HG03432 (cell line): ENCODE measurements at regions not wholly inside any gene's neighbourhood (a gene's known extent, or its start where the extent isn't known, plus 50 kb on each side); places are given as distances from the start of the nearest gene placed in this dataset.
"Not testable (repeated sequence)": the region's sequence is repeated elsewhere in the genome, so short reads cannot be mapped to it uniquely, and the experiment has no call there.

Source experiments
- ATAC-seq: cut with Tn5 transposase; IDR thresholded peaks from one replicate; pipeline ENCODE4 v1.9.1; 2021; ENCODE audit warnings: mild to moderate bottlenecking, moderate library complexity; ENCODE audit not compliant: unreplicated experiment

DNA sequence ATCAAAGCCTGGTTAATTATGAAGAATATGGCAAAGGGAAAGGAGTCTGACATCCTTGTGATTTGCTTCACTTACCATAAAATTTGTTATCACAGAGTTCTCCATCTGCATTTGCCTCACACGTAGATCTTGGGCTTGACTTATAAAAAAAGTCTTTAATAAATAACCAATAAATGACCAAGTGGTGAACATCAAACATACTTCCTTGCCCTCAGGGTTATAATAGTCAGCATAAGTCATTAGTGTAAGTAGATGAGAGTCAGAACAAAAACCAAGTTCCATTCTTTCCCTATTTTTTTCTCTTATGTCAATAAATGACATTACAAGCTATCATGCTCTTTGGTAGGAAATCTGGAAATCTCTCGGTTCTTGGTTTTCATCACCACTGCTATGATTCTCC is 635.4 kb upstream of the ATXN7L3B start:
- no peak for ATAC-seq

DNA sequence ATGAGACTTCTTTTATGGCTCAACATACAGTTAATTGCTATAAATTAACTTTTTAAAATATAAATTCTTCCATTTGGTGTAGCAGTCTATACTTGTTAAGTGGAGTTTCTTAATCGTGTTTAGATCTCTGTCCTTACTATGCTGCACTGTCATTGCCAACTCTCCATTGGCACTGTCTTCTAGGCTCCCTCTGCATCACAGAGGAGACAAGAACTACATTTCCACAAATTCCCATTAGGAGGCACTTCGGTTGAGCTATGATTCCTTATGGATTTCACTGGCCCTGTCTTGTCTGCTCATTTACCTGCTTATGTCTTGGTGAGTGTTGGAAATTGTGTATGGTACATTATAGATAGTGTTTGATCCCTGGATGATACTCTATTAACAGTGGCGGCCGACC is 630.9 kb upstream of the ATXN7L3B start:
- ATAC-seq = no peak

DNA sequence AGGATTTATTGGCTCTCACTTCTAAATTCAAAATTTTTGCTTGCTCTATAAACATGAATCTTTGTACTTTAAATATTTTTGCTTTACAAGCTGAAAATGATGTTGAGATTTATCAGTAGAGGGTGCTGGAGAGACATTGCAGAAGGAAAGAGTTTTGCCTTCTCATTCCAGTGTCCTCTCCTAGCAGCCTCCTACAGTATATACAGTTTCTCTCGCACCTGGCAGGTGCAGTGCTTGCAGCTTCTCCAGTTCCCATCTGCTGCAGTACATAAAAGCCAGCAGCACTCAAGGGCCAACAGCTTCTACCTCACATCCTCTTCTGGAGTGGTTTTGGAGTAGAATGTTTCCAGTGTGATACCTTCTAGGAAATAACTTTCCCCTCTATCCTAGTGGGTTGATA is 601.8 kb upstream of the ATXN7L3B start:
- ATAC-seq = no peak

DNA sequence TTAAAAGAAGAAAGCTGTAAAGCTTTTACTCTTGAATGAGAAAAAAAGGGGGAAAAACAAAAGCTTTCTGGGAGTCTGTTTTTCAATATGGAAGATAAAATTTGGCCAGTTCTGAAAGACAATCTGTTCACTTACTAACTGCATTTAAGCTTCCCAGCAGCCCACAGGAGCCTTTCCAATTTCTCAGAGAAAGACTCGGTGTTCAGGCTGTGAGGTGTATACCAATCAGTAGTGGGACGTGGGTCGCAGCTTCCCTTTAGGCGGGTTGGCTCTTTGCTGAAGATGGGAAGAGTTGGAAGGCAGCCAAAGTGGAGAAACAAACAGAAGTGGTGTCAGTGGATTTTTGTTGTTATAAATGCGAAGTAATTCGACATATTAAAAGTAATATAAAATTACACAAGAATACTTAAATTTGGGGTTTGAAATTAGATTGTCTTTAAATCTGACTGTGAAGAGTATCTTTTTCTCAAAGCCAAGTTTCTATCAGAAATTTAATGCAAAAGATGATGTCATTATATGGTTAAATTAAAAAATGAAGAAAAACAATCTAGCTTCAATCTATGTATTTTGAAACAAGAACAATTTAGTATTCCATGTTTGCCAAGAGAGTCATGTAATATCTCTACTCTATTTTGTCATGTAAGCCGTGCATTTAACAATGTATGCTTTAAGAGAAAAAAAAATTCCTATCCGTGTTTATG is 590.2 kb upstream of the ATXN7L3B start:
- ATAC-seq = no peak

DNA sequence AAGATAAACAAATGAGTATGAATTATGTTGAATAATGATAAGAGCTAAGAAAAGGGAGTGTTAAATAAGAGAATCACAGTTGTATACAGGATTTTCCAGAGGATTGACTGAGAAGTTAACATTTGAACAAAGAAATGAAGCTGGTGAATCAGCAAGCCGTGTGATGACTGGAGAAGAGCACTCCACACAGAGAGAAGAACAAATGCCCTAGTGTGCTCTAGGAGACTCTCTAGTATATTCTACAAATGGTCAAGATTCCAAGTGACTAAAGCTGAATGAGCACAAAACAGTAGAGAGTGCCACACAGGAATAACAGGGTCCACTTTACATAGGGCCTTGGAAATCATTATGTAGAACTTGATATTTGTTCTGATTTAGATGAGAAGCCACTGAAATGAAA is 587.1 kb upstream of the ATXN7L3B start:
- no peak for ATAC-seq

DNA sequence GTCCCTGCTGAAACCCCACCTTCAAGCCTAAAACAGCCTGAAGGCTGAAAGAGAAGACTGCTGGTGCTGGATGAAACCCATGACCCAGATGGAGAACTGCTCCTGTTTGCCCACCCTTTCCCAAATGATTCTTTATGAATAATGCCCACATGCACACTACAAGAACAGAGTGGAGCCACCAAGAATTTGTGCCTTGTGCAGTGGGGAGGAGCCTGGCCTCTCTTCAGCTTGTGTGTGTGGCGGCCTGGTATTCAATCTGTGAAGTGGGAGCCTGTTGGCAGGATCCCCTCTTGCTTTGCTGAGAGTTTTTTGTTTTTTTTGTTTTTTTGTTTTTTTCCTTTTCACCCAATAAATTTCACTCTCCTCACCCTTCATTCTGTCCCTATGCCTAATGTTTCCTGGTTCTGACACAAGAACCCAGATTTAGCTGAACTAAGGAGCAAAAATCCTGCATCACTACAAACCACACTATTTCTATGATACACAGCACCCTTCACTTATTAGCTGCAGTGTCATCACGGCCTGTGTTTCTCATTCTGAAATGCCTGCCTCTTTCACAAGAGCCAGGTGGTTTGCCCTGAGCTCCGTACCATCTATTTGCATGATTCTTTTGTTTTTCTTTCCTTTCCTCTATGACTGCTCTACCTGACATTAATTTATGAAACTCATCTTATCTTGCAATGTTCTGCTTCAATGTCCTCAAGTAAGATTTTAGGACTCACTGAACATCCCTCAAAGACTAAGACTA is 585.5 kb upstream of the ATXN7L3B start:
- ATAC-seq = peak; percentile 74

DNA sequence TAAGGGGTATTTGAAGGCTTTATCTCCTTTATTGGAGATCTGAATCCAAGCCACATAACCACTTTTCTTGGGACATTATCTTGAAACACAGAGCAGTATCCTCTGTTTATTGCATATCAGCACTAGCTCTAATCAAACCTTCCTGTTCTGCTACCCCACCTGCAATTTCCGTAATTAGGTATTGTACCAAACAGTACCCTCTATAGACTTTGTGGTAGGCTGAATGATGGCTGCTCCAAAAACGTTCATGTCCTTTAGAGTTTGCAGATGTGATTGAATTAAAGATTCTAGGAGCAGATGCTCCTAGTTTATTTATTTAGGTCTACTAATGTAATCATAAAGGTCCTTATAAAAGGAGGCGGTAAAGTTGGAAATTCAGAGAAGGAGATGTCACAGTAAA is 573.0 kb upstream of the ATXN7L3B start:
- no peak for ATAC-seq

DNA sequence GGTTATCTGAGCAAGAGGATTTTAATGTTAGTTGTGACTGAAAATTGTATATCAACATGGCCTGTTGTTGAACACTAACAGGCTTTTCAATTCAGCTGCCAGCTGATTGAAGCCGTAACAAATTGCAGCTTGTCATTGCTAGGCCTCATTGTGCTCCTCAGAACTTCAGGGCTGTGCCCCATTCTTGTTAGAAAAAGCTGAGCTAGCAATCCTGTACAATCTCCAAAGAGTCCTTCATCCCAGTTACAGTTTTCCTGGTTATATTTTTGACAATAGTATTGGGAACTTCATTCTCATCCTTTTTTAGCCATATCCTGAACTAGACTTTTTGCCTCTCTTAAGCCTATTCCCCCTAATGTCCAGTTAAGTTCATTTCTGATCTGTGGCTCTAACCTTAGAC is 564.1 kb upstream of the ATXN7L3B start:
- no peak for ATAC-seq

DNA sequence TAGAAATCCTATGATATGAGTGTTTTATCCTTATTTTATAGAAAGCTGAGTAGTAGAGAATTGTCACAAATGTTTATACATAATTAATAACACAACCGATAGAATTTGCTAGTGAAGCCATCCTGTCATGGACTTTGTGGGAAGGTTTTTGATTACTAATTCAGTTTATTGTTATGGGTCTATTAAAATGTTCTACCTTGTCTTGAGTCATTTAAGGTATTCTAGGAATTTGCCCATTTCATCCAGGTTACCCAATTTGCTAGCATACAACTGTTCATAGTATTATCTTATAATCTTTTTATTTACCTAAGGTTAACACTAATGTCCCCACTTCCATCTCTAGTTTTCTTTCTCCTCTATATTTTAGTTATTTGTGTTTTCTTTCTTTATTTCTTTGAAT is 553.1 kb upstream of the ATXN7L3B start:
- ATAC-seq = no peak

DNA sequence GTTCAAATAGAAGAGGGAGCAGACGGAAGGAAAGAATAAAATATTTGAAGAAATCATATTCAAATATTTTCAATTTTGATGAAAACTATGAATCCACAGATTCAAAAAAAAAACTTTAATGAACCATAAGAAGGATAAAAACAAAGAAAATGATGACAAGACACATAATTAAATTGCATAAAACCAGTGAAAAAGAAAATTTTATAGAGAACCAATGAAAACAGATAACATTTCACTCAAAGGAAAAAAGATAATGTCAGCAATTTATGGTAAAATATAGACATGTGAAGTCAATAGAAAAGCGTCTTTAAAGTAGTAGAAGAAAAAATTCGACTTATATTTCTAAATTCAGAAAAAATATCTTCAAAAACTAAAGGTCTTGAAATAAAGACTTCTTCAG is 546.5 kb upstream of the ATXN7L3B start:
- ATAC-seq = no peak

DNA sequence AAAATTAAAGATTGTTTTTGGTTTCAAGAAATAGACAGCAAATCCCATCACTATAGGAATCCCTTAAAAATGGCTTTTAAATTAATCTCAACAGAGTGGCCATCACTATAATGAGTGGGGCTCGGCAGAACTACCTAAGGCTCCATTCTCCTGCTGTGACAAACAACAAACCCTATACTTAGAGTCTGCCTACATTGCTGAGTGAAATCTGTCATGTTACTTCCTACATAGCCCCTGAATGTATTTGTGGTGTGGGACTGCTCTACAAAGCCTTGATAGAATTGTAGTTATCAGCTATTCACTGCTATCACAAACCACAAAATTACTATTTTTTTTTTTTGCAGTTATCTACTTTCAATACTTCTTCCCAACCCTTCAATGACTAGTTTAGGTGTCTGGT is 538.7 kb upstream of the ATXN7L3B start:
- ATAC-seq = no peak

DNA sequence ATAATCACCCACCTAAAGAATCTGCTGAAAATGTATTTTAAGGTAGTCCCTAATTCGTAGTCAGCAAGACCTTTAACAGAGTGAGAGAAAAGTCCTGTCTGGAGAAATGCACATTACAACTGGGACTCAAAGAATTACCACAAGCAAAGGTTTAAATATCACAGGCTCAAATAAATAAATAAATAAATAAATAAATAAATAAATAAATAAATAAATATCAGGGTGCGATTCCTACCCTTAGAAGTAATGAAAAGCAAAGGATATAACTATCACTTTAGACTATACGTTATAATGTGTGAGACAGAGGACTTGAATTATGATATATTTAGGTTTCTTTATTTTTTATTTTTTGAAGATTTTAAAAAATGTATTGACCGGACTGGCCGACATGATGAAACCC is 522.5 kb upstream of the ATXN7L3B start:
- no peak for ATAC-seq

DNA sequence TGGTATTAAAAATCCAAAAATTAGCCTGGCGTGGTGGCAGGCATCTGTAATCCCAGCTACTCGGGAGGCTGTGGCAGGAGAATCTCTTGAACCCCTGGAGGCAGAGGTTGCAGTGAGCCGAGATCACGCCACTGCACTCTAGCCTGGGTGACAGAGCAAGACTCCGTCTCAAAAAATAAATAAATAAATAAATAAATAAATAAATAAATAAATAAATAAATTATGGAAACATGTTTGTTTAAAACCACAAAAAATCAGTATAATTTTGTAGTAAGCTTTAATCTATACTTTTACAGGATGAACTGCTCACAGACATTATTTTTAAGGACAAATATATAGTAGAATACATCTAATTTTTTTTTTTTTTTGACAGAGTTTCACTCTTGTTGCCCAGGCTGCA is 521.3 kb upstream of the ATXN7L3B start:
- not testable (repeated sequence) for ATAC-seq

DNA sequence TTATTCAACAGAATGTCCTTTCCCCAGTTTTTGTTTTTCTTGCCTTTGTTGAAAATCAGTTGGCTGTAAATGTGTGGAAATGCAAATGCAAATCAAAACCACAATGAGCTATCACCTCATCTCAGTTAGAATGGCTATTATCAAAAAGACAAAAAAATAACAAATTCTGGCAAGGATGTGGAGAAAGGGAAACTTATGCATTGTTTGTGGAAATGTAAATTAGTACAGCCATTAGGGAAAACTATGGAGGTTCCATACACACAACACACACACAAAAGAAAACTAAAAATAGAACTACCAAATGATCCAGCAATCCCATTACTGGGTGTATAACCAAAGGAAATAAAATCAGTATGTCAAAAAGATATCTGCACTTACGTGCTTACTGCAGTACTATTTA is 518.8 kb upstream of the ATXN7L3B start:
- ATAC-seq = no peak

DNA sequence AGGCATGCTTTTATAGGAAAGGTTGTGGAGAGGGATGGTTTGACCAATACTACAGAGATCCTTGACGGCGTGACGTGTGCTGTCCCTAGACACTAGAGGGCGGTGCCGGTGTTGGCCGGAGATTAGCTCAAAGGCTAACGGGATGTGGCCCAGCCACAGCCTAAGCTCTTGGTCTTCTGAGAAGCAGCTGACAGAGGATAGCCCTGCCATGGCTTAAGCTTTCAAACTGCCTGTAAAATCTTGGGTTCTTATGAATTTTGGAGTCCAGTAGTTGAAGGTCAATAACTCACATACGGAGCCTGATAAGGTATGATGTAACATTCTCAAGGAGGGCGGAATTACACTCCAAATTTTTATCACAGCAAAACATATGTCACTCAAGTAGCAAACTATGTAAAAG is 515.7 kb upstream of the ATXN7L3B start:
- ATAC-seq = peak; percentile 100

DNA sequence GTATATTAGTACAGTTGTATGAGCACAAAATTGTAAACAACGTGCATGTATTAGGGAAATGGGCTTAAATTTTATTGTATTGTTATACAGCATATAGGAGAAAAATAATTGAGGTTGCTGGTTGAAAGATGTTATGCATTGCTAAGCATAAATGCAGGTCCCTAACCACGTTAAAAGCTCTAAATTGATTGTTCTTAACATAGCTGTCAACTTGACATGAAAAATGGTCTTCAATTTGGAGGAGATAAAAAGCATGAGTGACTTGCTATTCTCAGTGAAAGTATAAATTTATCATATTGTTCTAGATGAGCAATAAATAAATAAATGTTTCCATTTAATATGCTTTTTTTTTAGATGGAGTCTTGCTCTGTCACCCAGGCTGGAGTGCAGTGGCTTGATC is 506.6 kb upstream of the ATXN7L3B start:
- ATAC-seq = no peak

DNA sequence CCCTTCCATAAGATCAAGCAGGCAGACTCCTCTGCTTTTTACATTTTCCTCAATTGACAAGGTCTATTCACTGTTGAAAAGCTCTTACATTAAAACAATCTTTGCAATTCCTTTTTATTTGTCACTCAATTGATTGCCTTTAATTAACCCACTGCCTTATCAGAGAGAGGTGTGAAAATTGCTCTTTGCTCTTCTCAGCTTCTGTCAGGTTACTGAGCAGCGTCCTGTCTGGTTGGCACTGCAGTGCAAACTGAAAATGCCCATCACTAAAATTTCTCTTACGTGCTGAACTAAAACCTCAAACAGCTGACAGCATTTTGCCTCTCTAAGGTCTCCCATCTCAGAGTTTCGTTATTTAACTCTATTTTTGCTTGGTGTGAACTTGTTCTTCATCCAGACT is 504.1 kb upstream of the ATXN7L3B start:
- no peak for ATAC-seq

DNA sequence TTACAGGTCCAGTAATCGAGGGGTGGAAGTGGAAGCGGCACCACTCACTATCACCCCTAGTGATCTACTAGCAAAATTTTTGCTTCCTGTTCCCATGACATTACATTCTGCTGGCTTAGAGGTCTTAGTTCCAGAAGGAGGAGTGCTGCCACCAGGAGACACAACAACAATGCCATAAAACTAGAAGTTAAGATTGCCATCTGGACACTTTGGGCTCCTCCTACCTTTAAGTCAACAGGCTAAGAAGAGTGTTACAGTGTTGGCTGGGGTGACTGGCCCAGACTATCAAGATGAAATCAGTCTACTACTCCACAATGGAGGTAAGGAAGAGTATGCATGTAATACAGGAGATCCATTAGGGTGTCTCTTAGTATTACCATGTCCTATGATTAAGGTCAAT is 498.5 kb upstream of the ATXN7L3B start:
- not testable (repeated sequence) for ATAC-seq

DNA sequence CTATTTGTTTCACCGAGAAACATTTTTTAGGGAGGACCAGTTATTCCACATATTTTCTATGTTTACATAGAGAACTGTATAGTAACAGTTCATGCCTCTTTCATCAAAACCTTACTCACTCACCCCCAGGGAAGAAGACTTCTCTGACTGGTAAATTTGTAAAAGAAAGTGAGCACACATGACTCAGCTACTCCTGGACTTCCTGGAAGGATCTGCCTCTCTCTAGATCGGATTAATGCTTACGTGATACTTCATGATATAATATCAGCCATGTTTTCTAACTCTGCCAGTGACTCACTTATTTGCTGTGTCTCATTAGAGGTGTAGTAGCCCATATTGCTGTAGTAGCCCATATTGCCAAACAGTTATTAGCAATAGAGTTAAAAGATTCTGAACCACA is 494.3 kb upstream of the ATXN7L3B start:
- no peak for ATAC-seq

DNA sequence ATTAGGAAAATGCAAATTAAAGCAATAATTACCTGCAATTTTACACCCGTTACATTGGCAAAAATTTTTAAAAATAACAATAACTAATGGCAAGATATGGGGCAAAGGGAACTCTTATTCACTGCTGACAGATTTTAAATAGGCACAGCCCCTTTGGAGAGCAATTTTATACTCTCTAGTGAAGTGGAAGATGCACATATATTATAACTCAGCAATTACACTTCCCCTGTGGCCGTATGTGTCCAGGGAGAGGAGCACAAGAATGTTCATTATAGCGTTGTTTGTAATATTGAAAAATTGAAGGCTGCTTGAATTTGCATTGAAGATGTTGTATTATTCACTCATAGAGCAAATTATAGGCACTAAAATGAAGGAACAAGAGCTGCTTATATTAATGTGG is 488.3 kb upstream of the ATXN7L3B start:
- ATAC-seq = no peak

DNA sequence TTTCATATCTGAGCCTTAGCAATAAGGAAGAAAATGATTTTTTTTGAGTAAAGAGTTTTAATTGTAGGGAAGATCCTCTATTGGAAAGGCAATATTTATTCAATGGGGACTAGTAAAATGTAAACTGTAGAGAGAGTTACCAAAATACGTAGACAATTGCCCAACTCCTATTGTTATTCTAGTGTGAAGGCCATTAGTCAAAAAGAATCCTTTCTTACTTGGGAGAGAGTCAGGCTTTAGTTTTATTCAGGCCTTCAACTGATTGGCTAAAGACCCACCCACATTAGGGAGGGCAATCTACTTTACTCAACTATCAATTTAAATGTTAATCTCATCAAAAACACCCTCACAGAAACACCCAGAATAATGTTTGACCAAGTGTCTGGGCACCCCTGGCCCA is 485.8 kb upstream of the ATXN7L3B start:
- no peak for ATAC-seq

DNA sequence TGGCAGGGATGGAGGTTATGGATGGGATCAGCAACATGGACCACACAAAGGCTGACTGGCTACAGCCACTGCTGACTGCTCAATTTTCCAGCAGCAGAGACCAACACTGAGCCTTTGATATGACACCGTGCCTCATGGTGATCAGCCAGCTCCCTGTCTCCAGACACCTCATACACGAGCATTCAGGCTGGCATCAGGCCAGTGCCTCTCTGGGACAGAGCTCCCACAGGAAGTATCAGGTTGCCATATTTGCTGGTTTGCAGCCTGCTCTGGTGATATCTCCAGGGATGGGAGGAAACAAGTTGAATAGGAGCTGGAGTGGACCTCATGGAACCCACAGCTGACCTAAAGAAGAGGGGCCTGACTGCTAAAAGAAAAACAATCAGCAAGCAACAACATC is 471.2 kb upstream of the ATXN7L3B start:
- ATAC-seq = no peak

DNA sequence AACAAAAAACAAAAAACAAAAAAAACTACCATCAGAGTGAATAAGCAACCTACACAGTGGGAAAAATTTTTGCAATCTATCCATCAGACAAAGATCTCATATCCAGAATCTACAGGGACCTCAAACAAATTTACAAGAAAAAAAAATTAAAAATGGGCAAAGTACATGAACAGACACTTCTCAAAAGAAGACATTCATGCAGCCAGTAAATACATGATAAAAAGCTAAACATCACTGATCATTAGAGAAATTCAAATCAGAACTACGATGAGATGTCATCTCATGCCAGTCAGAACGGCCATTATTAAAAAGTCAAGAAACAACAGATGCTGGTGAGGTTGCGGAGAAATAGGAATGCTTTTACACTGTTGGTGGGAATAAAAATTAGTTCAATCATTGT is 466.5 kb upstream of the ATXN7L3B start:
- ATAC-seq = no peak
